ENCODE measurements at regions not wholly inside any gene's neighbourhood (a gene's known extent, or its start where the extent isn't known, plus 50 kb on each side); places are given as distances from the start of the nearest gene placed in this dataset.

DNA sequence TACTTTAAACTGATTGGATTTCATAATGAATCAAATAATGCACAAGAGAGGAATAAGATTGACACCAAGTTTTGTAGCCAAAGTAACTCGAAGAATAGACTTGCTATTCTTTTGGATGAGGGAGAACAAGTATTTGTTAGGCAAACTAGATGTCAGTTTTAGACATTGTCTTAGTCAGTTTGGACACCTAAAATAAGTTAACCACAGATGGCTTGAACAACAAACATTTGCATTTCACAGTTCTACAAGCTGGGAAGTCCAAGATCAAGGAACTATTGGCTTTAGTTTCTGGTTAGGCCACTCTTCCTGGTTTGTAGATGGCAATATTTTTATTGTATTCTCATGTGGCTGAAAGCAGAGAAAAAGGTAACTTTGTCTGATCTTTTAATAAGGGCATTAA lies 61.3 kb upstream of the OSTN start:
- TF ChIP-seq, protein P1, sequence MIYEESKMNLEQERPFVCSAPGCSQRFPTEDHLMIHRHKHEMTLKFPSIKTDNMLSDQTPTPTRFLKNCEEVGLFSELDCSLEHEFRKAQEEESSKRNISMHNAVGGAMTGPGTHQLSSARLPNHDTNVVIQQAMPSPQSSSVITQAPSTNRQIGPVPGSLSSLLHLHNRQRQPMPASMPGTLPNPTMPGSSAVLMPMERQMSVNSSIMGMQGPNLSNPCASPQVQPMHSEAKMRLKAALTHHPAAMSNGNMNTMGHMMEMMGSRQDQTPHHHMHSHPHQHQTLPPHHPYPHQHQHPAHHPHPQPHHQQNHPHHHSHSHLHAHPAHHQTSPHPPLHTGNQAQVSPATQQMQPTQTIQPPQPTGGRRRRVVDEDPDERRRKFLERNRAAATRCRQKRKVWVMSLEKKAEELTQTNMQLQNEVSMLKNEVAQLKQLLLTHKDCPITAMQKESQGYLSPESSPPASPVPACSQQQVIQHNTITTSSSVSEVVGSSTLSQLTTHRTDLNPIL (CRISPR knock-in tag; IDR thresholded peaks at IDR 0.05; ENCODE audit: low read depth): no peak
- TF ChIP-seq ZFP30 (CRISPR knock-in tag; IDR thresholded peaks at IDR 0.05) (no peak), ARNTL (CRISPR knock-in tag; IDR thresholded peaks at IDR 0.05; ENCODE audit: borderline replicate concordance, low read depth) (no peak), TOX (CRISPR knock-in tag; IDR thresholded peaks at IDR 0.05; ENCODE audit: borderline replicate concordance) (no peak), SNAI2 (CRISPR knock-in tag; IDR thresholded peaks at IDR 0.05) (no peak), ZFP3 (CRISPR knock-in tag; IDR thresholded peaks at IDR 0.05) (no peak), BACH2 (CRISPR knock-in tag; IDR thresholded peaks at IDR 0.05; ENCODE audit: borderline replicate concordance) (no peak), RARB (CRISPR knock-in tag; IDR thresholded peaks at IDR 0.05) (no peak), ZNF70 (CRISPR knock-in tag; IDR thresholded peaks at IDR 0.05) (no peak), GLIS3 (CRISPR knock-in tag; IDR thresholded peaks at IDR 0.05) (no peak)
- TF ChIP-seq, protein P2, sequence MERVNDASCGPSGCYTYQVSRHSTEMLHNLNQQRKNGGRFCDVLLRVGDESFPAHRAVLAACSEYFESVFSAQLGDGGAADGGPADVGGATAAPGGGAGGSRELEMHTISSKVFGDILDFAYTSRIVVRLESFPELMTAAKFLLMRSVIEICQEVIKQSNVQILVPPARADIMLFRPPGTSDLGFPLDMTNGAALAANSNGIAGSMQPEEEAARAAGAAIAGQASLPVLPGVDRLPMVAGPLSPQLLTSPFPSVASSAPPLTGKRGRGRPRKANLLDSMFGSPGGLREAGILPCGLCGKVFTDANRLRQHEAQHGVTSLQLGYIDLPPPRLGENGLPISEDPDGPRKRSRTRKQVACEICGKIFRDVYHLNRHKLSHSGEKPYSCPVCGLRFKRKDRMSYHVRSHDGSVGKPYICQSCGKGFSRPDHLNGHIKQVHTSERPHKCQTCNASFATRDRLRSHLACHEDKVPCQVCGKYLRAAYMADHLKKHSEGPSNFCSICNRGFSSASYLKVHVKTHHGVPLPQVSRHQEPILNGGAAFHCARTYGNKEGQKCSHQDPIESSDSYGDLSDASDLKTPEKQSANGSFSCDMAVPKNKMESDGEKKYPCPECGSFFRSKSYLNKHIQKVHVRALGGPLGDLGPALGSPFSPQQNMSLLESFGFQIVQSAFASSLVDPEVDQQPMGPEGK (CRISPR knock-in tag; IDR thresholded peaks at IDR 0.05; ENCODE audit: borderline replicate concordance): no peak

All from SK-N-SH treated with all-trans-retinoic acid at 6 μM for 48 hours (cell line).